Lung (tissue), 11 donors: ENCODE measurements at regions not wholly inside any gene's neighbourhood (a gene's known extent, or its start where the extent isn't known, plus 50 kb on each side); places are given as distances from the start of the nearest gene placed in this dataset.

ENCODE experiments used
- ATAC-seq: fragments of 200-7000 bp; cut with Tn5 transposase; one replicate; pipeline ENCODE4 v1.9.1; 2020; ENCODE audit warnings: moderate number of reproducible peaks; ENCODE audit not compliant: insufficient read depth, low FRiP score
- DNase-seq, 3 donors: peaks; one replicate each; pipeline ENCODE4 v3.0.0-alpha.2; 2013 to 2017
- H3K27ac ChIP-seq, 2 donors: one replicate each; pipeline ENCODE4 v1.5.1; 2013; ENCODE audit warnings: mild to moderate bottlenecking in 2 of 2, moderate library complexity in 2 of 2, control low read depth in 1 of 2, inconsistent platforms in 1 of 2, low read depth in 1 of 2, low read length in 1 of 2
- H3K27me3 ChIP-seq, 3 donors: one replicate each; pipeline ENCODE4 v1.5.1; 2013; ENCODE audit warnings: low read length in 2 of 3; ENCODE audit not compliant: control insufficient read depth in 3 of 3, insufficient read depth in 3 of 3
- H3K36me3 ChIP-seq, 4 donors: one replicate each; pipeline ENCODE4 v1.5.1; 2013; ENCODE audit warnings: low read length in 4 of 4, mild to moderate bottlenecking in 1 of 4, moderate library complexity in 1 of 4; ENCODE audit not compliant: control insufficient read depth in 4 of 4, insufficient read depth in 4 of 4
- H3K4me1 ChIP-seq, 5 donors: one replicate each; pipeline ENCODE4 v1.5.1; 2013; ENCODE audit warnings: low read length in 5 of 5, mild to moderate bottlenecking in 2 of 5, moderate library complexity in 1 of 5; ENCODE audit not compliant: control insufficient read depth in 5 of 5, insufficient read depth in 5 of 5
- H3K4me3 ChIP-seq: one replicate; pipeline ENCODE4 v1.5.1; 2013; ENCODE audit warnings: mild to moderate bottlenecking, control low read depth, moderate library complexity
- H3K9ac ChIP-seq, 2 donors: one replicate each; pipeline ENCODE4 v1.5.1; 2013; ENCODE audit warnings: low read length in 2 of 2, control low read depth in 1 of 2; ENCODE audit not compliant: insufficient read depth in 1 of 2
- H3K9me3 ChIP-seq, 4 donors: one replicate each; pipeline ENCODE4 v1.5.1; 2013; ENCODE audit warnings: low read length in 3 of 4, mild to moderate bottlenecking in 1 of 4, moderate library complexity in 1 of 4; ENCODE audit not compliant: control insufficient read depth in 4 of 4, insufficient read depth in 3 of 4
- CTCF ChIP-seq: IDR thresholded peaks from 2 replicates; pipeline ENCODE4 v1.5.1; 2012; ENCODE audit warnings: mild to moderate bottlenecking; ENCODE audit errors: control extremely low read depth, extremely low read depth
- WGBS, 2 donors: extraction: QIAGEN DNeasy Blood & Tissue Kit; methylation state at CpG; one replicate each; pipeline ENCODE4 v1.1.7; 2013; 5-methylcytosine and 5-hydroxymethylcytosine counted together
- donor health status: control.
- donor health status: control.
- donor health status: Bipolar disorder and iron deficiency.
- donor health status: healthy.
- donor health status: DM: yes; HTN: yes; CAD: no.

GRCh38 chr16:66170989-66171388, 195.5 kb upstream of the CDH5 start:
- Histone ChIP-seq H3K36me3 (no peaks in the 10 kb centered on the region), H3K4me3 (no peak overlapping the region), H3K27ac (no peak overlapping the region), H3K9me3 (peaks cover 0 to 16% (median 0%) of the 10 kb centered on the region in 4 donors), H3K27me3 (no peaks in the 10 kb centered on the region), H3K9ac (no peak overlapping the region), H3K4me1 (peaks cover 0 to 9% (median 0%) of the 10 kb centered on the region in 5 donors)
- ATAC-seq (no peak), DNase-seq (no peak)
- WGBS, 2 donors, result 82 to 98% methylated on average over 3 of the region's 3 CpGs
- TF ChIP-seq CTCF, result no peak

- Histone ChIP-seq H3K27me3 (no peaks in the 10 kb centered on the region), H3K4me1 (peaks cover 0 to 13% (median 0%) of the 10 kb centered on the region in 5 donors), H3K36me3 (no peaks in the 10 kb centered on the region), H3K9me3 (peaks cover 0 to 18% (median 0%) of the 10 kb centered on the region in 4 donors), H3K27ac (no peak overlapping the region), H3K9ac (no peak overlapping the region), H3K4me3 (no peak overlapping the region)
- ATAC-seq, result no peak
- 97 to 98% methylated on average over 3 of the region's 3 CpGs for WGBS, 2 donors
- no peak for DNase-seq
- no peak for TF ChIP-seq CTCF
Observed at GRCh38 chr16:66169817-66170216, 196.7 kb upstream of the CDH5 start.

- DNase-seq (no peak), ATAC-seq (no peak)
- Histone ChIP-seq H3K9ac (no peak overlapping the region), H3K27ac (no peak overlapping the region), H3K9me3 (peaks cover 0 to 18% (median 0%) of the 10 kb centered on the region in 4 donors), H3K4me1 (peaks cover 0 to 17% (median 0%) of the 10 kb centered on the region in 5 donors), H3K36me3 (no peaks in the 10 kb centered on the region), H3K27me3 (no peaks in the 10 kb centered on the region), H3K4me3 (no peak overlapping the region)
- no peak for TF ChIP-seq CTCF
- 50 to 55% methylated on average over 5 of the region's 5 CpGs for WGBS, 2 donors
Observed at GRCh38 chr16:66168777-66169176, 197.7 kb upstream of the CDH5 start.
